ENCODE measurements at regions not wholly inside any gene's neighbourhood (a gene's known extent, or its start where the extent isn't known, plus 50 kb on each side); places are given as distances from the start of the nearest gene placed in this dataset.

DNA sequence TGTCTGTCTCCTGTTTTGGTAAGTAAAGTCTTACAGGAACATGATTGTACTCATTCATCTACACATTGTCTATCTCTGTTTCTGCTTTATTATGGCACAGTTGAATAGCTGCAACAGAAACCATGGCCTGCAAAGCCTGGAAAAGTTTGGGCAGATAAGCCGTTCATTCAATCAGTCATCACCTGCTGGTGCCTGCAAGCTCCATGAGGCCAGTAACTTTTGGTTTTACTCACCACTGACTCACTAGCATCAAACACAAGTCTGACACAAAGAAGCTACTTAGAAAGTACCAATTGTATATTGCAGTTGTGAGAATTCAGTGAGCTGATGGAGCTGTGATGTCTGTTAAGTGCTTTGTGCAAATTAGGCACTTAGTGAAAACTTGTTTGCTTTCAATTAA is 373.6 kb upstream of the SGCD start:
- no peak for DNase-seq
- ChIA-PET POLR2A (no interaction called here), CTCF (interaction anchor here (1.1 kb wide), 1 partner anchor 9 kb away, joined by 4 read pairs; no protein-coding TSS in a partner anchor)
- Mint-ChIP-seq H3K9me3 (no peaks in the 10 kb centered on the region), H3K27me3 (peaks cover 5% of the 10 kb centered on the region), H3K36me3 (ENCODE audit: low read depth) (no peaks in the 10 kb centered on the region), H3K4me3 (no peak overlapping the region), H3K4me1 (ENCODE audit: low read depth) (no peaks in the 10 kb centered on the region), H3K27ac (no peak overlapping the region)
- TF ChIP-seq, protein P1, sequence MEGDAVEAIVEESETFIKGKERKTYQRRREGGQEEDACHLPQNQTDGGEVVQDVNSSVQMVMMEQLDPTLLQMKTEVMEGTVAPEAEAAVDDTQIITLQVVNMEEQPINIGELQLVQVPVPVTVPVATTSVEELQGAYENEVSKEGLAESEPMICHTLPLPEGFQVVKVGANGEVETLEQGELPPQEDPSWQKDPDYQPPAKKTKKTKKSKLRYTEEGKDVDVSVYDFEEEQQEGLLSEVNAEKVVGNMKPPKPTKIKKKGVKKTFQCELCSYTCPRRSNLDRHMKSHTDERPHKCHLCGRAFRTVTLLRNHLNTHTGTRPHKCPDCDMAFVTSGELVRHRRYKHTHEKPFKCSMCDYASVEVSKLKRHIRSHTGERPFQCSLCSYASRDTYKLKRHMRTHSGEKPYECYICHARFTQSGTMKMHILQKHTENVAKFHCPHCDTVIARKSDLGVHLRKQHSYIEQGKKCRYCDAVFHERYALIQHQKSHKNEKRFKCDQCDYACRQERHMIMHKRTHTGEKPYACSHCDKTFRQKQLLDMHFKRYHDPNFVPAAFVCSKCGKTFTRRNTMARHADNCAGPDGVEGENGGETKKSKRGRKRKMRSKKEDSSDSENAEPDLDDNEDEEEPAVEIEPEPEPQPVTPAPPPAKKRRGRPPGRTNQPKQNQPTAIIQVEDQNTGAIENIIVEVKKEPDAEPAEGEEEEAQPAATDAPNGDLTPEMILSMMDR (IDR thresholded peaks at IDR 0.05): no peak
- peak; percentile 30 for ATAC-seq
- intact Hi-C loops (cut with micrococcal nuclease): no loop called here

DNA sequence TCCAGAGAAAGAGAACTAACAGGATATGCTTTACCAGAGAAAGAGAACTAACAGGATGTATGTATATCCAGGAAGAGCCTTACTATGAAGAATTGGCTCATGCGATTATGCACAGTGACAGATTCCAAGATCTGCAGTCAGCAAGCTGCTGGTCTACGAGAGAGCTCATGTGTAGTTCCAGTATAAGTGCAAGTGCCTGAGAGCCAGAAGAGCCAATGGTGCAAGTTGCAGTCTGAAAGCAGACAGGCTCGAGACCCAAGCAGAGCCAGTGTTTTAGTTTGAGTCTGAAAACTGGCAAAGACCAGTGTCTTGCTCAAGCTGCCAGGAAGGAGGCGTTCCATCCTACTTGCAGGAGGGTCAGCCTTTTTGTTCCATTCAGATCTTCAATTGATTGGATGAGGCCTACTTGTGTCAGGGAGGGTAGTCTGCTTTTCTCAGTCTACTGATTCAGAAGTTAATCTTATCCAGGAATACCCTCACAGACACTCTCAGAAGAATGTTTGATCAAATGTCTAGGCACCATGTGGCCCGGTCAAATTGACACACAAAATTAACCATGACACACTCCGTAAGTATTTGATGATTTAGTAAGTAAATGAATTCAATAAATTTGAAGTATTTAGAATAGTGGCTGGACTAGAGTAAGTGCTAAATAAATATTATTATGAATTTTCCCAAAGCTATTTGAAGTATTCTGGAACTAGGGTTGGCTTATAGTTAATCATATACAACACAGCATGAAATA is 372.1 kb upstream of the SGCD start:
- no peak for DNase-seq
- ChIA-PET CTCF (no interaction called here), POLR2A (no interaction called here)
- Mint-ChIP-seq H3K4me3 (no peak overlapping the region), H3K27me3 (peaks cover 4% of the 10 kb centered on the region), H3K4me1 (ENCODE audit: low read depth) (no peaks in the 10 kb centered on the region), H3K36me3 (ENCODE audit: low read depth) (no peaks in the 10 kb centered on the region), H3K27ac (no peak overlapping the region), H3K9me3 (no peaks in the 10 kb centered on the region)
- intact Hi-C loops (cut with micrococcal nuclease): no loop called here
- TF ChIP-seq, protein P1 (IDR thresholded peaks at IDR 0.05): no peak
- no peak for ATAC-seq

DNA sequence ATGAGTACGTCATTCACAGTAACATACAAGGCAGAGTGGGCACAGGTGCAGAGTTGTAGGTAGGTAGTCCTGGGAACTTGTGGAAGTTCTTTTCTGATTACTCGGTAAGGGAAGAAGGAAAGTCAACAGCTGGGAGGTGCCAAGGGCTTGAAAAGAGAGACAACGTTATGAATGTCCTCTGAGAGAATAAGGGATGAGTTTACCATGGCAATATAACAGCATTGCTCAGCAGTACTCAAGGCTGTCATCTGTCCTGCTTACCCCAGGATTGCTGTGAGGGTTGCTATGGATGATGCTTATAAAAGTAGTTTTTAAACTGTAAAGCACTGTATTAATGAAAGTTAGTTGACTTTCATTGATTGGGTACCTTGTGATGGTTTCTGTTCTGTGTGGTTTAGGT is 369.1 kb upstream of the SGCD start:
- TF ChIP-seq, protein P1 (IDR thresholded peaks at IDR 0.05): no peak
- DNase-seq: no peak
- CTCF ChIA-PET: no interaction called here

DNA sequence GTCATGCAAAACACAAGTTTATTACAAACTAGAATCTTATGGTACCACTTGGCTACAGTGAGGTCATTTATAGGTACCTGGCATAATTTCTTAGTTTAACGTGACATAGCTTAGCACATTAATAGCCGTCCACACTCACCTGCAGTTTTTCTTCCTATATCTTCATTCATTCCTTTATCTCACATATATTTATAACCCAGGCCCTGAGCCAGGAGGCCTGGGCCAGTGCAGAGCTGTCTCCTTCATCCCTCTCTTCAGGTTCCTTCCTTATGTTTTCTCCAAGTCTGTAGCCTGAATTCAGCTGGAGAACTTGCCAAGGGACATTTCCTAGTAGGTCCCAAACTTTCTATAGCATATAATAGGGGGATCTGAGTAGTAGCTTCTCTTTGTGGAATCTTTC is 367.9 kb upstream of the SGCD start:
- Mint-ChIP-seq H3K4me1 (ENCODE audit: low read depth) (no peaks in the 10 kb centered on the region), H3K27ac (no peak overlapping the region), H3K36me3 (ENCODE audit: low read depth) (no peaks in the 10 kb centered on the region), H3K4me3 (no peak overlapping the region), H3K9me3 (no peaks in the 10 kb centered on the region), H3K27me3 (no peaks in the 10 kb centered on the region)
- CTCF ChIA-PET: no interaction called here
- intact Hi-C loops (cut with micrococcal nuclease): no loop called here
- POLR2A ChIA-PET: no interaction called here
- ATAC-seq (no peak), DNase-seq (no peak)
- TF ChIP-seq, protein P1 (IDR thresholded peaks at IDR 0.05): no peak

More for the DNA sequence above, 369.1 kb upstream of the SGCD start:
- Mint-ChIP-seq H3K4me3 (no peak overlapping the region), H3K27ac (no peak overlapping the region), H3K27me3 (peaks cover 2% of the 10 kb centered on the region), H3K9me3 (no peaks in the 10 kb centered on the region), H3K36me3 (ENCODE audit: low read depth) (no peaks in the 10 kb centered on the region), H3K4me1 (ENCODE audit: low read depth) (no peaks in the 10 kb centered on the region)
- ATAC-seq: no peak
- POLR2A ChIA-PET: no interaction called here
- intact Hi-C loops (cut with micrococcal nuclease): no loop called here

DNA sequence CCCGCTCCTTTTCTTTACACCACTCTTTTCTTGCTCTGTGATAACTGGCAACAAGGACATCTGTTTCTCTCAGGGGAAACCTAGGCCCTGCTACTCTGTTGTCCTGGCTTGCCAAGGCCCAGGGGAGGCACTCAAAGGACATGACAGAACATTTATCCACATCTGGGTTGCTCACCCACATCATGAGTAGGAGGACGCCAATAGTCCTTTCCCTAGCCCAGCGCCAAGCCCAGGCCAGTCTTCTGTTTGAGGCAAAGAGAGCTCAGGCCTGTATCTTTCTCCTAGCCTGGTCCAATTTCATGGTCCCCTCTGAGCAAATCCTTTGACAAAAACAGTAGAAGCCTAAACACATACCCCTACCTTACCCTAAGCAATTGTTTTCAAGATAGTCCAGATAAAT is 366.8 kb upstream of the SGCD start:
- no peaks in the 10 kb centered on the region for H3K27me3 Mint-ChIP-seq
- DNase-seq: no peak
- intact Hi-C loops (cut with micrococcal nuclease): no loop called here
- H3K4me3 Mint-ChIP-seq: no peak overlapping the region
- H3K27ac Mint-ChIP-seq: no peak overlapping the region
- TF ChIP-seq, protein P1 (IDR thresholded peaks at IDR 0.05): no peak
- no peaks in the 10 kb centered on the region for H3K4me1 Mint-ChIP-seq (ENCODE audit: low read depth)
- no peak for ATAC-seq
- no peaks in the 10 kb centered on the region for H3K36me3 Mint-ChIP-seq (ENCODE audit: low read depth)
- no peaks in the 10 kb centered on the region for H3K9me3 Mint-ChIP-seq
- CTCF ChIA-PET: no interaction called here
- POLR2A ChIA-PET: no interaction called here

Measured in activated CD8-positive, alpha-beta T cell treated with anti-CD3 and anti-CD28 coated beads for 36 hours (primary cell).